GM12873 (cell line): ENCODE measurements at regions not wholly inside any gene's neighbourhood (a gene's known extent, or its start where the extent isn't known, plus 50 kb on each side); places are given as distances from the start of the nearest gene placed in this dataset.

ENCODE experiments used
- TF ChIP-seq, protein P1 (sequence below): IDR thresholded peaks from 2 replicates; pipeline ENCODE4 v1.5.1; 2012; ENCODE audit warnings: low read depth, mild to moderate bottlenecking, moderate library complexity, low read length, control low read depth; ENCODE audit not compliant: insufficient read depth; ENCODE audit errors: missing control alignments

- TF ChIP-seq, protein P1, sequence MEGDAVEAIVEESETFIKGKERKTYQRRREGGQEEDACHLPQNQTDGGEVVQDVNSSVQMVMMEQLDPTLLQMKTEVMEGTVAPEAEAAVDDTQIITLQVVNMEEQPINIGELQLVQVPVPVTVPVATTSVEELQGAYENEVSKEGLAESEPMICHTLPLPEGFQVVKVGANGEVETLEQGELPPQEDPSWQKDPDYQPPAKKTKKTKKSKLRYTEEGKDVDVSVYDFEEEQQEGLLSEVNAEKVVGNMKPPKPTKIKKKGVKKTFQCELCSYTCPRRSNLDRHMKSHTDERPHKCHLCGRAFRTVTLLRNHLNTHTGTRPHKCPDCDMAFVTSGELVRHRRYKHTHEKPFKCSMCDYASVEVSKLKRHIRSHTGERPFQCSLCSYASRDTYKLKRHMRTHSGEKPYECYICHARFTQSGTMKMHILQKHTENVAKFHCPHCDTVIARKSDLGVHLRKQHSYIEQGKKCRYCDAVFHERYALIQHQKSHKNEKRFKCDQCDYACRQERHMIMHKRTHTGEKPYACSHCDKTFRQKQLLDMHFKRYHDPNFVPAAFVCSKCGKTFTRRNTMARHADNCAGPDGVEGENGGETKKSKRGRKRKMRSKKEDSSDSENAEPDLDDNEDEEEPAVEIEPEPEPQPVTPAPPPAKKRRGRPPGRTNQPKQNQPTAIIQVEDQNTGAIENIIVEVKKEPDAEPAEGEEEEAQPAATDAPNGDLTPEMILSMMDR, result no peak
Observed at GRCh38 chr10:131771634-131772358, 129.0 kb upstream of the PPP2R2D start.

GRCh38 chr10:131772441-131772840, 128.4 kb upstream of the PPP2R2D start:
- TF ChIP-seq, protein P1, result no peak

DNA sequence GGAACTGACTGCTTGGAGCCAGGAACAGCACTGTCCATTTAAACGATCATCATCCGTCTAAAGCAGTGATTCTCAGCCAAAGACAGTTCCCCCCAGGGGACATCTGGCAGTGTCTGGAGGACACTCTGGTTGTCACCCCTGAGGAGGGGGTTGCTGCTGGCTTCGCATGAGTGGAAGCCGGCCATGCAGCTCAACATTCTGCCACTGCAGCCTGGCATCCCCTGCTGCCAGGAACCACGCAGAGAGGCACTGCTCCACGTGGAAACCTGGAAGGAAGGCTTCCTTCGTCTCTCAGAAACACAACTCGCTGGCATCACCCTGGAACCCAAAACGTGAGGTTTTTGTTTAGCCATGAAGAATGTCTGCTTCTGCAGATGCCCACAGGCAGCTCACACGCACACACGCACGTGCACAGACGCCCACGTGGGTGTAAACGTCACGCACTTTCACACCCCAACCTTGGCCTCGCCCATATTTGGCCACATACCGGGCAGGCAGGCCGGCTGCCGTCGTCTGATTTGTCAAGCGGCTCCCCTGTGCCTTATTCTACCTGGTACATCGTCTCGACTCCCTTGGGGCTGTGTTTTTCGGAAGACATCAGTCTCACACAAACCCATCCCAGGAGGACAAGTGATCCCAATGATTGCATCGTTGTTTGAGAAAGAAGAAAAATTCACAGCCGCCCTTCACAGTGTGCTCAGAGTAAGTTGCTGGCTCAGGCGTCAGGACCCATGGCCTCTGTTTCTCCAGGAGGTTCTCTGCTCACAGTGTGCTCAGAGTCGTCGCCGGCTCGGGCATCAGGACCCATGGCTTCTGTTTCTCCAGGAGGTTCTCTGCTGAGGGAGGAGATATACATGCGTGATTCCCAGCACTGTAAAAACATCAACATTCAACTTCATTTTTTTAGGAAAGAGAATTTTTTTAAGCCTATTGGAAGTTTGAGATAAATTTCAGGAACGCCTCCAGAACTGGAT, 127.2 kb upstream of the PPP2R2D start:
- TF ChIP-seq, protein P1, result no peak

GRCh38 chr10:131774681-131775085, 126.1 kb upstream of the PPP2R2D start:
- TF ChIP-seq, protein P1, result no peak

GRCh38 chr10:131775433-131775832, 125.4 kb upstream of the PPP2R2D start:
- TF ChIP-seq, protein P1, result no peak

GRCh38 chr10:131775833-131776232, 125.0 kb upstream of the PPP2R2D start:
- TF ChIP-seq, protein P1, result no peak

DNA sequence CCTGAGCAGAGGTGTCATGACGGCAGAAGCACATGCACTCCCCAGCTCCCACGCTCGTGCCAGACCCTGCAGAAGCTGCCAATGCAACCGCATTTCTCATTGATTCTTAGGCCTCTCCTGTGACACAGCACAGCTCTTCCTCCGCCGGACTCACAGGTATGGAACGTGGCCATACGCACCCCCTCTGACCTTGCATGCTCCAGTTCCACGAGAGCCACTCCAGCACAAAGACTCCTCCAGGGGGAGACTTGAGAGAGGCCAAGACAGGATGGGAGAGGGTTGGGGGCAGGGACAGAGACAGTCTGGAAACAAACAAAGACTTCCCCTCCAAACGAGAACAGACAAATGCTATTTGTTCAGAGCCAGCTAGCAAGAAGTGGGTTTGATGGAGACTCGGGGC, 124.3 kb upstream of the PPP2R2D start:
- TF ChIP-seq, protein P1, result no peak
